IMR-90 (cell line): ENCODE measurements at regions not wholly inside any gene's neighbourhood (a gene's known extent, or its start where the extent isn't known, plus 50 kb on each side); places are given as distances from the start of the nearest gene placed in this dataset.

Experiments
- ATAC-seq: fragments of 200-7000 bp; cut with Tn5 transposase; 2 replicates; pipeline ENCODE4 v1.9.1; 2020; ENCODE audit warnings: low read depth, mild to moderate bottlenecking, moderate library complexity
- BruUV-seq: library from RNA; stranded (reverse); fragments of 400-500 nt; replicated peaks from 2 replicates; lab custom pipeline; 2021; lab: Mats Ljungman, UMichigan
- CTCF ChIA-PET: fragments of 300-600 bp; formaldehyde crosslinking; extraction: SDS; loops from one replicate; lab custom pipeline; 2021; ENCODE audit warnings: antibody characterized with exemption; lab: Yijun Ruan, JAX
- POLR2A ChIA-PET: fragments of 300-600 bp; sonication (Branson Sonifier 250); formaldehyde crosslinking; loops from one replicate; lab custom pipeline; 2022; ENCODE audit warnings: antibody characterized with exemption; ENCODE audit not compliant: unreplicated experiment; lab: Charles Lee
- DNase-seq: peaks from one replicate; pipeline ENCODE4 v3.0.0; 2013
- H2AFZ ChIP-seq: replicated peaks from 2 replicates; pipeline ENCODE3; 2013; ENCODE audit warnings: low read length, mild to moderate bottlenecking; ENCODE audit not compliant: poor library complexity
- H2AK5ac ChIP-seq: 2 replicates; pipeline ENCODE4 v1.6.1; 2013; ENCODE audit warnings: low read depth, low read length, inconsistent platforms
- H2AK9ac ChIP-seq: replicated peaks from 2 replicates; pipeline ENCODE3; 2013; ENCODE audit warnings: mild to moderate bottlenecking, low read depth, low read length, moderate library complexity; ENCODE audit not compliant: poor library complexity
- H2BK120ac ChIP-seq: 2 replicates; pipeline ENCODE4 v1.6.1; 2013; ENCODE audit warnings: low read depth, low read length, inconsistent platforms
- H2BK15ac ChIP-seq: 3 replicates; pipeline ENCODE4 v1.6.1; 2013; ENCODE audit warnings: low read depth, low read length, inconsistent platforms
- H2BK20ac ChIP-seq: 2 replicates; pipeline ENCODE4 v1.6.1; 2013; ENCODE audit warnings: low read depth, mild to moderate bottlenecking, inconsistent platforms, low read length, moderate library complexity
- H2BK5ac ChIP-seq: 2 replicates; pipeline ENCODE4 v1.6.1; 2013; ENCODE audit warnings: mild to moderate bottlenecking, low read depth, low read length, inconsistent platforms; ENCODE audit not compliant: poor library complexity, severe bottlenecking
- H3K14ac ChIP-seq: replicated peaks from 2 replicates; pipeline ENCODE4 v1.6.1; 2013; ENCODE audit warnings: low read depth, low read length, inconsistent platforms
- H3K18ac ChIP-seq: 2 replicates; pipeline ENCODE4 v1.6.1; 2013; ENCODE audit warnings: low read depth, low read length, control low read depth
- H3K23ac ChIP-seq: 2 replicates; pipeline ENCODE4 v1.6.1; 2013; ENCODE audit warnings: low read depth, low read length, inconsistent platforms
- H3K27ac ChIP-seq: 2 replicates; pipeline ENCODE4 v1.5.1; 2013; ENCODE audit warnings: mild to moderate bottlenecking, control low read depth, low read length; ENCODE audit not compliant: insufficient read depth
- H3K27me3 ChIP-seq: 2 replicates; pipeline ENCODE4 v1.6.1; 2013; ENCODE audit warnings: low read length; ENCODE audit not compliant: control insufficient read depth, insufficient read depth
- H3K36me3 ChIP-seq: 2 replicates; pipeline ENCODE4 v1.6.1; 2013; ENCODE audit warnings: low read length, mixed read lengths; ENCODE audit not compliant: control insufficient read depth, insufficient read depth
- H3K4ac ChIP-seq: 2 replicates; pipeline ENCODE4 v1.6.1; 2013; ENCODE audit warnings: low read depth, low read length, inconsistent platforms
- H3K4me1 ChIP-seq: 2 replicates; pipeline ENCODE4 v1.6.1; 2013; ENCODE audit warnings: low read length, mixed read lengths; ENCODE audit not compliant: control insufficient read depth, insufficient read depth
- H3K4me2 ChIP-seq: 2 replicates; pipeline ENCODE4 v1.6.1; 2013; ENCODE audit warnings: low read depth, mild to moderate bottlenecking, control low read depth, low read length, moderate library complexity
- H3K4me3 ChIP-seq: 2 replicates; pipeline ENCODE4 v1.5.1; 2013; ENCODE audit warnings: low read depth, mild to moderate bottlenecking, control low read depth, low read length, moderate library complexity; ENCODE audit not compliant: insufficient read depth
- H3K56ac ChIP-seq: 2 replicates; pipeline ENCODE4 v1.6.1; 2013; ENCODE audit warnings: low read length, inconsistent platforms; ENCODE audit not compliant: insufficient read depth; ENCODE audit errors: extremely low read depth
- H3K79me1 ChIP-seq, 2 experiments: 2 replicates each; pipeline ENCODE4 v1.6.1; 2013; ENCODE audit warnings: low read length in 2 of 2, inconsistent platforms in 1 of 2, low read depth in 1 of 2
- H3K9ac ChIP-seq: 2 replicates; pipeline ENCODE4 v1.6.1; 2013; ENCODE audit warnings: low read depth, low read length, control low read depth
- H3K9me1 ChIP-seq: 2 replicates; pipeline ENCODE4 v1.6.1; 2013; ENCODE audit warnings: low read length, inconsistent platforms; ENCODE audit not compliant: insufficient read depth
- H3K9me3 ChIP-seq: 2 replicates; pipeline ENCODE4 v1.6.1; 2013; ENCODE audit warnings: low read length; ENCODE audit not compliant: control insufficient read depth, insufficient read depth
- H4K20me1 ChIP-seq: 2 replicates; pipeline ENCODE4 v1.6.1; 2013; ENCODE audit warnings: low read length, inconsistent platforms; ENCODE audit not compliant: insufficient read depth
- H4K5ac ChIP-seq: 2 replicates; pipeline ENCODE4 v1.6.1; 2013; ENCODE audit warnings: mild to moderate bottlenecking, low read depth, low read length, control low read depth
- H4K8ac ChIP-seq, 2 experiments: 2 replicates each; pipeline ENCODE4 v1.6.1; 2013; ENCODE audit warnings: low read depth in 2 of 2, low read length in 2 of 2, control low read depth in 1 of 2, inconsistent platforms in 1 of 2
- H4K91ac ChIP-seq: 2 replicates; pipeline ENCODE4 v1.6.1; 2013; ENCODE audit warnings: low read depth, low read length, inconsistent platforms; ENCODE audit not compliant: insufficient read depth
- BHLHE40 ChIP-seq: fragments of 150-350 bp; IDR thresholded peaks from 2 replicates; pipeline ENCODE4 v1.6.1; 2016; ENCODE audit warnings: mild to moderate bottlenecking, low read depth, low read length
- CEBPB ChIP-seq: IDR thresholded peaks from 2 replicates; pipeline ENCODE4 v1.6.1; 2012; ENCODE audit warnings: low read depth, low read length, improper control_type of control experiment
- CHD1 ChIP-seq: IDR thresholded peaks from 2 replicates; pipeline ENCODE4 v1.6.1; 2012; ENCODE audit warnings: low read depth, low read length, improper control_type of control experiment
- CTCF ChIP-seq: conservative IDR thresholded peaks from 2 replicates; pipeline ENCODE4 v1.5.1; 2012; ENCODE audit warnings: mild to moderate bottlenecking, low read depth, low read length, improper control_type of control experiment
- FOS ChIP-seq: fragments of 150-350 bp; IDR thresholded peaks from 2 replicates; pipeline ENCODE4 v1.6.1; 2016; ENCODE audit warnings: low read depth, low read length
- MAFK ChIP-seq: IDR thresholded peaks from 2 replicates; pipeline ENCODE4 v1.6.1; 2012; ENCODE audit warnings: low read depth, low read length, improper control_type of control experiment
- MAZ ChIP-seq: IDR thresholded peaks from 2 replicates; pipeline ENCODE4 v1.6.1; 2012; ENCODE audit warnings: low read depth, mild to moderate bottlenecking, low read length, improper control_type of control experiment, moderate library complexity, borderline replicate concordance
- MXI1 ChIP-seq: IDR thresholded peaks from 2 replicates; pipeline ENCODE4 v1.6.1; 2012; ENCODE audit warnings: low read depth, mild to moderate bottlenecking, low read length, moderate library complexity, borderline replicate concordance
- NFE2L2 ChIP-seq: fragments of 150-350 bp; IDR thresholded peaks from 2 replicates; pipeline ENCODE4 v1.6.1; 2016; ENCODE audit warnings: low read depth, mild to moderate bottlenecking, low read length
- POLR2A ChIP-seq: IDR thresholded peaks from 2 replicates; pipeline ENCODE4 v1.6.1; 2012; ENCODE audit warnings: mild to moderate bottlenecking, low read depth, low read length
- RAD21 ChIP-seq: IDR thresholded peaks from 2 replicates; pipeline ENCODE4 v1.6.1; 2012; ENCODE audit warnings: low read length, improper control_type of control experiment
- RCOR1 ChIP-seq: IDR thresholded peaks from 2 replicates; pipeline ENCODE4 v1.6.1; 2012; ENCODE audit warnings: mild to moderate bottlenecking, low read length, improper control_type of control experiment; ENCODE audit not compliant: insufficient replicate concordance
- RFX5 ChIP-seq: IDR thresholded peaks from 2 replicates; pipeline ENCODE4 v1.8.0; 2012; ENCODE audit warnings: low read depth, mild to moderate bottlenecking, low read length, moderate library complexity
- SMC3 ChIP-seq: fragments of 150-350 bp; IDR thresholded peaks from 2 replicates; pipeline ENCODE4 v1.6.1; 2016; ENCODE audit warnings: low read depth, mild to moderate bottlenecking, antibody characterized with exemption, low read length, moderate library complexity
- USF2 ChIP-seq: fragments of 150-350 bp; IDR thresholded peaks from 2 replicates; pipeline ENCODE4 v1.6.1; 2017; ENCODE audit warnings: mild to moderate bottlenecking, antibody characterized with exemption, low read length, low read depth
- WGBS, 2 experiments: methylation state at CpG; one replicate each; pipeline versions ENCODE4 v1.1.5 to v1.1.7; 2013; ENCODE audit warnings: missing lambda C conversion rate in 2 of 2; ENCODE audit not compliant: insufficient read length in 1 of 2; ENCODE audit errors: extremely low coverage in 2 of 2; 5-methylcytosine and 5-hydroxymethylcytosine counted together
- dilution Hi-C: fragments of 300-500 bp; cut with HindIII; formaldehyde crosslinking; loops from one replicate; pipeline ENCODE4 v1.14.3; 2018; ENCODE audit warnings: low sequenced_read_pairs; ENCODE audit not compliant: unreplicated experiment
- in situ Hi-C: fragments of 300-500 bp; cut with MboI; formaldehyde crosslinking; loops from 3 replicates; pipeline ENCODE4 v1.14.3; 2019; ENCODE audit warnings: low sequenced_read_pairs, inconsistent platforms, mixed read lengths
- intact Hi-C: fragments of 100-400 bp; cut with micrococcal nuclease; formaldehyde crosslinking; loops from 2 replicates; pipeline ENCODE4 v1.10.0; 2022
- TF ChIP-seq, protein P1 (sequence below): fragments of 150-350 bp; IDR thresholded peaks from 2 replicates; pipeline ENCODE4 v1.6.1; 2016; ENCODE audit warnings: low read depth, mild to moderate bottlenecking, low read length, moderate library complexity, borderline replicate concordance

DNA sequence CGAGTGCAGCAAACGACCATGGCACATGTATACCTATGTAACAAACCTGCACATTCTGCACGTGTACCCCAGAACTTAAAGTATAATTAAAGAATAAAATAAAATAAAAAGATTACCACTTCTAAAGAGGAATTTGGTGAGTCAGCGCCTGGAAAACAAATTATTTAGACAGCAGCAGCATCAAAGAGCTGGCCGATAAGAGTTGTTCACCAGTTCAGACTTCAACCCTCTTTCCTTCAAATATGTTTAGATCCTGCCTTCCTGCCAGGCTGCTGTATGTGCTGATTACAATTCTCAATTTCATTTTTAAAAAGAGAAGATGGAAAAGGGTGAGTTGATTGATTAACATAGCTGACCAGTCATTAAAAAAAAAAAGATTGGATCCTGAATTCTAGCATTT, 672.0 kb upstream of the NRP1 start:
- Histone ChIP-seq H4K91ac (no peak overlapping the region), H3K9ac (no peak overlapping the region), H3K4me3 (no peak overlapping the region), H3K9me3 (no peaks in the 10 kb centered on the region), H3K4me1 (no peaks in the 10 kb centered on the region), H3K56ac (no peak overlapping the region), H3K27me3 (peaks cover 9% of the 10 kb centered on the region), H3K36me3 (no peaks in the 10 kb centered on the region), H3K4me2 (no peak overlapping the region), H2AK9ac (no peak overlapping the region), H2BK5ac (no peak overlapping the region), H3K4ac (no peak overlapping the region), H2BK120ac (no peak overlapping the region), H3K14ac (no peak overlapping the region), H3K9me1 (no peaks in the 10 kb centered on the region), H2BK20ac (no peak overlapping the region), H4K8ac (no peak overlapping the region), H3K79me1 (no peaks in the 10 kb centered on the region), H2AFZ (no peak overlapping the region), H3K18ac (no peak overlapping the region), H2AK5ac (no peak overlapping the region), H4K5ac (no peak overlapping the region), H4K20me1 (no peaks in the 10 kb centered on the region), H2BK15ac (no peak overlapping the region), H3K27ac (no peak overlapping the region), H3K23ac (no peak overlapping the region)
- ChIA-PET POLR2A (no interaction called here), CTCF (no interaction called here)
- TF ChIP-seq MXI1 (no peak), USF2 (no peak), BHLHE40 (no peak), CTCF (no peak), NFE2L2 (no peak), RFX5 (no peak), RCOR1 (no peak), CEBPB (no peak), POLR2A (no peak), FOS (no peak), SMC3 (no peak), RAD21 (no peak), CHD1 (no peak), MAZ (no peak), MAFK (no peak)
- TF ChIP-seq, protein P1, sequence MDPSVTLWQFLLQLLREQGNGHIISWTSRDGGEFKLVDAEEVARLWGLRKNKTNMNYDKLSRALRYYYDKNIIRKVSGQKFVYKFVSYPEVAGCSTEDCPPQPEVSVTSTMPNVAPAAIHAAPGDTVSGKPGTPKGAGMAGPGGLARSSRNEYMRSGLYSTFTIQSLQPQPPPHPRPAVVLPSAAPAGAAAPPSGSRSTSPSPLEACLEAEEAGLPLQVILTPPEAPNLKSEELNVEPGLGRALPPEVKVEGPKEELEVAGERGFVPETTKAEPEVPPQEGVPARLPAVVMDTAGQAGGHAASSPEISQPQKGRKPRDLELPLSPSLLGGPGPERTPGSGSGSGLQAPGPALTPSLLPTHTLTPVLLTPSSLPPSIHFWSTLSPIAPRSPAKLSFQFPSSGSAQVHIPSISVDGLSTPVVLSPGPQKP: no peak
- no CpG with 5 or more reads among the region's 5 CpGs for WGBS, 2 experiments
- DNase-seq (no peak), ATAC-seq (no peak)
- no TSS peak for BruUV-seq
- in situ Hi-C loops (no loop called here), intact Hi-C loops (no loop called here), dilution Hi-C loops (no loop called here)
